ENCODE measurements at regions not wholly inside any gene's neighbourhood (a gene's known extent, or its start where the extent isn't known, plus 50 kb on each side); places are given as distances from the start of the nearest gene placed in this dataset.
A peak's percentile ranks its signal among the peaks of the same experiment; 100 is the strongest.

- Mint-ChIP-seq H3K4me3 (no peak overlapping the region), H3K4me1 (no peaks in the 10 kb centered on the region), H3K27me3 (peaks cover 26% of the 10 kb centered on the region), H3K9me3 (peaks cover 2% of the 10 kb centered on the region), H3K36me3 (no peaks in the 10 kb centered on the region), H3K27ac (no peak overlapping the region)
- no peak for DNase-seq
Measured at GRCh38 chr5:174301848-174302625, 256.5 kb downstream of the NSG2 start.

DNA sequence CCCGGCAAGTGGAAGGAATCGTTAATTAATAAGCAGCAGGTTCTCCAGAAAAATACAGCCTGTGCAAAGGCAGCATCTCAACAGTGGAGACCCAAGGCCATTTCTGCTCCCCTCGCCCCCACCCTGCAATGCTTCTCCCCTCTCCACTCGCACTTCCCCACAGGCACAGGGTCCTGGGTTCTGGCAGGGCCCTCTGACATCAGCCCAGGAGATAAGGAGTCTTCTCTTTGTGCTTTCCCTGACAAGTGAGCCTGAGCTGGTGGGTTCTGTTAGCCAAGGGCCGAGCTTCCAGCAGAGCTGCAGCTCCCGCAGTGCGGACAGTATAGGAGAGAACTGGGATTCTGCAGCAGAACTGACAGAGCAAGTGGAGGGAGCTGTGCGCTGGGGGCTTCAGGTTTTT lies 257.5 kb downstream of the NSG2 start:
- Mint-ChIP-seq H3K9me3 (peaks cover 2% of the 10 kb centered on the region), H3K27me3 (peaks cover 26% of the 10 kb centered on the region), H3K36me3 (no peaks in the 10 kb centered on the region), H3K27ac (no peak overlapping the region), H3K4me3 (no peak overlapping the region), H3K4me1 (no peaks in the 10 kb centered on the region)
- DNase-seq = no peak

DNA sequence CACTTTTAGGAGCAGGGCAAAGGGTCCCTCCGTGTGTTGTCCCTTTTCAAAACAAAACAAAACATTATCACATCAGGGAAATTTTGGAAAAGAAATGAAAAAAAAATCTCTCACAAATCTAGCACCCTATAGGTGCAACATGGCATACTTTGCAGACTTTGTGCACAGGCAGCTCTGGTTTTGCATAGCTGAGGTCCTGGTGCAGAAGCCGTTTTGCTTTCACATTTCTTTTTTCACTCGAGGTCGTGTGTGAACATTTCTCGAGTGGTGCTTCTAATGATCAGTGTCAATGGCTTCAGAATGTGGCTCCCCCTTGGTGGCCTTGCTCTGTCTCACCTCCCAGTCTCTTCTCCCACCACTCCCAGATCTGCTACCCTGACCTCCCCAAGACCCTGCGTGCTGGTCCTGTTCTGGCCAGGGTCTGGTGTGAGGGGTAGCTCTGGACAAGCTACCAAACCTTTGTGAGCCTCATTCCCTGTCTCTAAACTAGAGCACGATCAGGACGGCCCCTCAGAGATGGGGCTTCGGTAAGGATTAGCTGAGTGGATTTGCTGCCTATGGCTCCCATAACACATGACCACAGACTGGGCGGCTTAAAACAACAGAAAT lies 258.0 kb downstream of the NSG2 start:
- Mint-ChIP-seq H3K9me3 (no peaks in the 10 kb centered on the region), H3K27ac (no peak overlapping the region), H3K27me3 (peaks cover 26% of the 10 kb centered on the region), H3K4me3 (no peak overlapping the region), H3K4me1 (no peaks in the 10 kb centered on the region), H3K36me3 (no peaks in the 10 kb centered on the region)
- no peak for DNase-seq

GRCh38 chr5:174305241-174305681 lies 259.8 kb downstream of the NSG2 start:
- no peak overlapping the region for H3K4me3 Mint-ChIP-seq
- H3K4me1 Mint-ChIP-seq = no peaks in the 10 kb centered on the region
- no peak overlapping the region for H3K27ac Mint-ChIP-seq
- H3K27me3 Mint-ChIP-seq = peaks cover 31% of the 10 kb centered on the region
- H3K9me3 Mint-ChIP-seq = no peaks in the 10 kb centered on the region
- DNase-seq = no peak
- H3K36me3 Mint-ChIP-seq = no peaks in the 10 kb centered on the region

- Mint-ChIP-seq H3K9me3 (no peaks in the 10 kb centered on the region), H3K27me3 (peaks cover 39% of the 10 kb centered on the region), H3K36me3 (no peaks in the 10 kb centered on the region), H3K4me1 (no peaks in the 10 kb centered on the region), H3K4me3 (no peak overlapping the region), H3K27ac (no peak overlapping the region)
- DNase-seq = no peak
Measured at GRCh38 chr5:174306345-174307030, 261.0 kb downstream of the NSG2 start.

DNA sequence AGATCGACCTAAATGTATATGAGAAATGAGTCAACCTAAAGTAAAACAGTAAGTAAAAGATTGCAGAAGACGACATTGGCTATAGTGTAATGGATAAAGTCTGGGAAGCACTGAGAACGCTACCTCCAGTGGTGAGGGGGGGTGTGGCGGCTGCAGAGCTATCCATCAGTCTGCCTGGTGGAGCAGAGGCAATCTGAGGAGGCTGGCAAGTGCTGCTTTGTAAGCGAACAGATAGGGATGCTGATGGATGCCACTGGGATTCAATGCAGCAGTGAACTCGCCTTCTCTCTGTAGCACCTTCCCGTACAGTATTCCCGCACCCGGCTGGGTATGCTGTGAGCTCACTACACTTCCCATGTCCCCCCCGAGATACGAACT lies 261.5 kb downstream of the NSG2 start:
- H3K9me3 Mint-ChIP-seq = no peaks in the 10 kb centered on the region
- H3K4me1 Mint-ChIP-seq = no peaks in the 10 kb centered on the region

GRCh38 chr5:174307656-174308271 lies 262.3 kb downstream of the NSG2 start:
- DNase-seq = no peak
- H3K27me3 Mint-ChIP-seq = peaks cover 37% of the 10 kb centered on the region
- H3K36me3 Mint-ChIP-seq = no peaks in the 10 kb centered on the region
- no peak overlapping the region for H3K27ac Mint-ChIP-seq
- H3K4me3 Mint-ChIP-seq = no peak overlapping the region
- no peaks in the 10 kb centered on the region for H3K9me3 Mint-ChIP-seq
- no peaks in the 10 kb centered on the region for H3K4me1 Mint-ChIP-seq

More for the DNA sequence above, 261.5 kb downstream of the NSG2 start:
- no peak overlapping the region for H3K27ac Mint-ChIP-seq
- H3K36me3 Mint-ChIP-seq = no peaks in the 10 kb centered on the region
- H3K27me3 Mint-ChIP-seq = peaks cover 39% of the 10 kb centered on the region
- DNase-seq = no peak
- no peak overlapping the region for H3K4me3 Mint-ChIP-seq

- Mint-ChIP-seq H3K4me3 (no peak overlapping the region), H3K27me3 (peaks cover 41% of the 10 kb centered on the region), H3K9me3 (no peaks in the 10 kb centered on the region), H3K4me1 (no peaks in the 10 kb centered on the region), H3K36me3 (no peaks in the 10 kb centered on the region), H3K27ac (no peak overlapping the region)
- DNase-seq = no peak
Measured at GRCh38 chr5:174309131-174309795, 263.8 kb downstream of the NSG2 start.

GRCh38 chr5:174310243-174310642 lies 264.7 kb downstream of the NSG2 start:
- Mint-ChIP-seq H3K4me1 (no peaks in the 10 kb centered on the region), H3K9me3 (no peaks in the 10 kb centered on the region), H3K27me3 (peaks cover 50% of the 10 kb centered on the region), H3K36me3 (no peaks in the 10 kb centered on the region), H3K4me3 (no peak overlapping the region), H3K27ac (no peak overlapping the region)
- DNase-seq = no peak

DNA sequence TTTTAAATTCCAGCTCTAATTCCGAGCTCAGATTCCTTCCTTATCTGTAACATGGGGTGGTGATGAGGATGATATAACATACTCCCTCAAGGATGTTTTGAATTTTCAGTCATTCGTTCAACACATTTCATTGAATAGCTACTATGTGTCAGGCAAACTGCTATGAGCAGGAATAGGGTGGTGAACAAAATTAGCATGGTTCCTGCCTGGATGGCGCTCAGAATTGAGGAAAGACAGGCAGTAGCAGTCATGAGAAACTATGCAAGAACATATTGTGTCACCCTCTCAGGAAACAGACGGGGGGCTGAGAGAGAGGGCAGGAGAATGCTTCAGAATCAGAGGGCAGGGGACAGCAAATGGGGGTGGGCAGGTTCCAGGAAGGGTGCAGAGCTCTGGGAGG lies 265.2 kb downstream of the NSG2 start:
- no peak for DNase-seq
- H3K36me3 Mint-ChIP-seq = no peaks in the 10 kb centered on the region
- no peaks in the 10 kb centered on the region for H3K9me3 Mint-ChIP-seq
- H3K27me3 Mint-ChIP-seq = peaks cover 48% of the 10 kb centered on the region
- no peaks in the 10 kb centered on the region for H3K4me1 Mint-ChIP-seq
- H3K4me3 Mint-ChIP-seq = no peak overlapping the region
- H3K27ac Mint-ChIP-seq = no peak overlapping the region

GRCh38 chr5:174311121-174311520 lies 265.6 kb downstream of the NSG2 start:
- Mint-ChIP-seq H3K4me3 (no peak overlapping the region), H3K36me3 (no peaks in the 10 kb centered on the region), H3K9me3 (no peaks in the 10 kb centered on the region), H3K4me1 (no peaks in the 10 kb centered on the region), H3K27ac (no peak overlapping the region), H3K27me3 (peaks cover 46% of the 10 kb centered on the region)
- DNase-seq = no peak

DNA sequence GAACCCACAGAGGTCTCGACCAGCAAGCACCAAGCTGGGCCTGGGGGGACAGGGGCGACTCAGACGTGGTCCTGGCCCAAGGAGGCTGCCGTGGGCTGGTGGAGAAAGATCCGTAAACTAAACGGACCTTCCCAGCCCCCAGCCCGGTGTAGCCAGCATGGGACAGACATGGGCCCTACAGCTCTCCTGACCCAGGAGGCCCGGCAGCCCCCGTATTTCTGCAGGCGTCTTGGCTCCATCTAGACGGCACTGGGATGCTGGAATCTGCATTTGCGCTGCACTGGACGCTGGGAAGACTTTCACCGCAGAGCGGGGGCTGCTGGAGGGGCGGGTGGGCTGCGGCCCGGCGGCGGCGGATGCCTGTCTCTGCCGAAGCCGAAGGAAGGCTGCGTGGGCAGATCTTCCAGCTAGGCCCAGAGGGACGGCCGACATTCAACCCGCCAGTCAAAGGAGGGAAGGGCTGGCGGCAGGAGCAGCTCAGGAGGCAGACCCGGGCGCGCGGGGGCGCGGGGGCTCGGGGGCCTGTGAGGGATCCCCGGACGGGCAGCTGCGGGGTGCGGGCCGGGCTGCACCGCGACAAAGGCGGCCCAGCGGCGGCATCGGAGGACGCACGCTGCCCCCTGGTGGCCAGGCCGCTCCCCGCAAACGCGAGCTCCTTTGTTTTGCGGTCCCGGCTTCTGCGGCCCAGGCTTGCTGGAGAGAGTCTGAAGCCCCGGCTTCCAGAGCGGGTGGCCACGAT lies 266.2 kb downstream of the NSG2 start:
- Mint-ChIP-seq H3K9me3 (no peaks in the 10 kb centered on the region), H3K36me3 (no peaks in the 10 kb centered on the region), H3K4me3 (no peak overlapping the region), H3K27ac (no peak overlapping the region), H3K4me1 (no peaks in the 10 kb centered on the region), H3K27me3 (peaks cover 47% of the 10 kb centered on the region)
- peak; percentile 64 for DNase-seq

GRCh38 chr5:174312270-174312617 lies 266.7 kb downstream of the NSG2 start:
- H3K4me1 Mint-ChIP-seq = no peaks in the 10 kb centered on the region
- no peak overlapping the region for H3K27ac Mint-ChIP-seq
- H3K9me3 Mint-ChIP-seq = no peaks in the 10 kb centered on the region
- no peak overlapping the region for H3K4me3 Mint-ChIP-seq
- H3K36me3 Mint-ChIP-seq = no peaks in the 10 kb centered on the region
- H3K27me3 Mint-ChIP-seq = peaks cover 47% of the 10 kb centered on the region
- no peak for DNase-seq

GRCh38 chr5:174312641-174313040 lies 267.1 kb downstream of the NSG2 start:
- H3K36me3 Mint-ChIP-seq = no peaks in the 10 kb centered on the region
- DNase-seq = no peak
- no peak overlapping the region for H3K27ac Mint-ChIP-seq
- H3K27me3 Mint-ChIP-seq = peaks cover 47% of the 10 kb centered on the region
- no peaks in the 10 kb centered on the region for H3K4me1 Mint-ChIP-seq
- H3K4me3 Mint-ChIP-seq = no peak overlapping the region
- H3K9me3 Mint-ChIP-seq = no peaks in the 10 kb centered on the region

Measured in activated naive CD8-positive, alpha-beta T cell treated with anti-CD3 and anti-CD28 coated beads for 36 hours (primary cell).